ENCODE measurements at regions not wholly inside any gene's neighbourhood (a gene's known extent, or its start where the extent isn't known, plus 50 kb on each side); places are given as distances from the start of the nearest gene placed in this dataset.
"Not testable (repeated sequence)": the region's sequence is repeated elsewhere in the genome, so short reads cannot be mapped to it uniquely, and the experiment has no call there.

GRCh38 chr3:163745204-163745603 lies 1333.1 kb downstream of the SI start:
- H3K27ac Mint-ChIP-seq: no peak overlapping the region
- peaks cover 10% of the 10 kb centered on the region for H3K9me3 Mint-ChIP-seq
- no peaks in the 10 kb centered on the region for H3K36me3 Mint-ChIP-seq (ENCODE audit: low read depth)
- no peak for DNase-seq
- H3K4me1 Mint-ChIP-seq: no peaks in the 10 kb centered on the region
- H3K27me3 Mint-ChIP-seq: no peaks in the 10 kb centered on the region
- no peak overlapping the region for H3K4me3 Mint-ChIP-seq
- CTCF ChIA-PET: interaction anchor here (0.7 kb wide), 1 partner anchor 243 kb away, joined by 3 read pairs; no protein-coding TSS in a partner anchor
- POLR2A ChIA-PET: no interaction called here

GRCh38 chr3:163735394-163735793 lies 1342.9 kb downstream of the SI start:
- Mint-ChIP-seq H3K9me3 (peaks cover 12% of the 10 kb centered on the region), H3K27ac (no peak overlapping the region), H3K4me3 (no peak overlapping the region), H3K27me3 (no peaks in the 10 kb centered on the region), H3K36me3 (ENCODE audit: low read depth) (no peaks in the 10 kb centered on the region), H3K4me1 (no peaks in the 10 kb centered on the region)
- no peak for DNase-seq
- ChIA-PET CTCF (no interaction called here), POLR2A (no interaction called here)

DNA sequence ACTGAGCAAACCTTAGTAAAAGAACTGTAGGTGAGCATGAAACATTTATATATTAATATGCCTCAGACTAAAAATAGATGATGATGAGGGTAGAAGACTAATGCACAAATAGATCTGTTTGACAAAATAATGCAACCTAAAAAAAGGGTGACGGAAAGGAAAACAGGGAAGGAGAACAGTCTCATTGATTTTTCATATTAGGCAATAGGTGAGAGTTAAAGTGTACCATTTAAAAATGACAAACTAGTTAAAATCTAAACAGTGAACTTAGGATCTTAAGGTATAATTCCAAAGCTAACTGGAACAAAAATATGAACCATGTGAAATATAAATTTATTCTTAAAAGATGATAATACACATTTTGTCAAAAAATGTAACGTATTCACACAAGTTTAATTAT lies 1347.6 kb downstream of the SI start:
- no peaks in the 10 kb centered on the region for H3K9me3 Mint-ChIP-seq
- H3K27me3 Mint-ChIP-seq: no peaks in the 10 kb centered on the region
- DNase-seq: no peak
- H3K27ac Mint-ChIP-seq: no peak overlapping the region
- no peaks in the 10 kb centered on the region for H3K4me1 Mint-ChIP-seq
- CTCF ChIA-PET: no interaction called here
- POLR2A ChIA-PET: no interaction called here
- H3K36me3 Mint-ChIP-seq (ENCODE audit: low read depth): no peaks in the 10 kb centered on the region
- H3K4me3 Mint-ChIP-seq: no peak overlapping the region

DNA sequence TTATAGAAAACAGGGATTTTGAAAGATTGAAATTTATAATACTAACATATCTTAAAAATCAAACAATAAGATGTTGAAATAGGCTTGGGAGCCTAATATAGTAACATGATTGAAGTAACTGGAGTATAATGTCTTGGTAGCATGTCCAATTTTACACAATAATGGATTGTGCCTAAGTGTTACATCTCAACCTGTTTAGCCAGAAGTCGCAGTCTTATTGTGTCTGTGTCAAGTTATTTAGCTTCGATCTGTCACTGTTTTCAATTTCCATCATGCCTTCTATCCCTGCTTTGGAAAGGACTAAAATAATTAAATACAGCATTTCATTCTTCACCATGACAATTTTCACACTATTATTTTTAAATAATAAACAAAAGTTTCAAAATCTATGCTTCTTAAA lies 1352.2 kb downstream of the SI start:
- Mint-ChIP-seq H3K27me3 (no peaks in the 10 kb centered on the region), H3K4me1 (no peaks in the 10 kb centered on the region), H3K4me3 (no peak overlapping the region), H3K9me3 (peaks cover 4% of the 10 kb centered on the region), H3K36me3 (ENCODE audit: low read depth) (no peaks in the 10 kb centered on the region), H3K27ac (no peak overlapping the region)
- POLR2A ChIA-PET: no interaction called here
- CTCF ChIA-PET: no interaction called here
- DNase-seq: no peak

DNA sequence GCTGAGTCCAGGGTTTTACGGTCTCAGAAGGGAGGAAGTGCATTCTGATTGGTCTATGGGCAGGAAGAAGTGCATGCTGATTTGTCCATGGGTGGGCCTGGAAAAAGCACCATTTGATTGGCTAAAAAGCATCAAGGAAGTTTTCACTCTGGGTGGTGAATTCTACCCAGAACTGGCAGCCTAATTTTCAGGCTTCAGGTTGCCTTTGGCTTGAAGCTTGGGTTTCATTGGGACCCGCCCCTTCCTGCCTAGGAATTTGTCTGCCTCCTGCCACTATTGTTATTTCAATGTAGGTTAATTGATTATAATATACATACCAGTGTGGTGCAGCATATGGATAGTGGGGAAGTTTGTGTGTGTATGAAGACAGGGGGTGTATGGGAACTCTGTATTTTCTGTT lies 1355.9 kb downstream of the SI start:
- CTCF ChIA-PET: no interaction called here
- H3K4me3 Mint-ChIP-seq: no peak overlapping the region
- peaks cover 10% of the 10 kb centered on the region for H3K9me3 Mint-ChIP-seq
- DNase-seq: no peak
- H3K36me3 Mint-ChIP-seq (ENCODE audit: low read depth): no peaks in the 10 kb centered on the region
- no peaks in the 10 kb centered on the region for H3K27me3 Mint-ChIP-seq
- no peak overlapping the region for H3K27ac Mint-ChIP-seq
- POLR2A ChIA-PET: no interaction called here
- no peaks in the 10 kb centered on the region for H3K4me1 Mint-ChIP-seq

DNA sequence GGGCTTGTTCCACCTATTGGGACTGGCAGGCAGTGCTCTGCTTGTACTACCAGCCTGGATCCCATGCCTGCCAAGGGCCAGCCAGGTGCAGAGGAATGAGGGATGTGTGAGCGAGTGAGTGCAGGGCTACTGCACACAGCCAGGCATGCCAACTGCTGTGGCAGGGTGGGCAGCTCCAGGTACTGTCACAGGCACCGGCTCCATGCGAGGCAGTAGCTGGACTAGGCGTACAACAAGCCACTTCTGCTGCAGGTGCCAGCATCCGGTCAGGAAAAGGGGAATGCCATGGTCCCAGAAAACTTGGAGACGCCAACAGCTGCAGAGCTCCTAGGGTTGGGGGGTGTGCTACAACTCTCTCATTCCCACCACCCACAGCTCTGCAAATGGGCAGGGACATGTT lies 1356.7 kb downstream of the SI start:
- H3K36me3 Mint-ChIP-seq (ENCODE audit: low read depth): no peaks in the 10 kb centered on the region
- DNase-seq: no peak
- ChIA-PET POLR2A (no interaction called here), CTCF (no interaction called here)
- no peaks in the 10 kb centered on the region for H3K27me3 Mint-ChIP-seq
- no peaks in the 10 kb centered on the region for H3K4me1 Mint-ChIP-seq
- no peak overlapping the region for H3K4me3 Mint-ChIP-seq
- peaks cover 10% of the 10 kb centered on the region for H3K9me3 Mint-ChIP-seq
- no peak overlapping the region for H3K27ac Mint-ChIP-seq

DNA sequence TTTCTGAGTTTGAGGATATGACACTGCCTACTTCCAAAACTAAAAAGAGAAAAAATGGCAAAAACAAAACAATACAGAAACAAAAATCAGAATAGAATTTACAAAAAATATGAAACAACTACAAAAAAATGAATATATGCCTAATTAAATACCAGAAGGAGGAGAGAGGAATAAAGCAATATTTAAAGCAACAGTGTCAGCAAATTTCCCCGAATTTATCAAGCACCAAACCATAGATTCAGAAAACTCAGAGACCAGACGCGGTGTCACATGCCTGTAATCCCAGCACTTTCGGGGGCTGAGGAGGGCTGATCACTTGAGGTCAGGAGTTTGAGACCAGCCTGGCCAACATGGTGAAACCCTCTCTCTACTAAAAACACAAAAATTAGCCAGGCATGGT lies 1360.9 kb downstream of the SI start:
- POLR2A ChIA-PET: no interaction called here
- H3K27me3 Mint-ChIP-seq: no peaks in the 10 kb centered on the region
- no peaks in the 10 kb centered on the region for H3K4me1 Mint-ChIP-seq
- CTCF ChIA-PET: no interaction called here
- H3K27ac Mint-ChIP-seq: no peak overlapping the region
- no peak overlapping the region for H3K4me3 Mint-ChIP-seq
- no peaks in the 10 kb centered on the region for H3K36me3 Mint-ChIP-seq (ENCODE audit: low read depth)
- H3K9me3 Mint-ChIP-seq: peaks cover 8% of the 10 kb centered on the region
- no peak for DNase-seq

DNA sequence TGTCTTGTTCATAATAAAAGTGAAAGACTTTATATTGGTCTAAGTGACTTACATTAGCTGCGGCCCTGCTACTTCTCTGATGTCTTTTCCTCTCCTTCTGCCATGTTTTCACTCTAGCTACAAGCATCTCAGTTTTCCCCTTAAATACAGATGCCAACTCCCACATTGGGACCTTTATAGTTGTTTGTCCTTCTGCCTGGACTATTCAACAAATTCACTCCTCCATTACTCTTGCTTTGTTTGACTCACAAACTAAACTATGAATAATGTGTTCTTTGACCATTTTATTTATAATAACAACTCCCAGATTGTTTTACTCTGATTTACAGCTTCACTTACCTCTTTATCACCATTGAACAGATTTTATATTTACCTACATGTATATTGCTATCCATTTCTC lies 1369.9 kb downstream of the SI start:
- POLR2A ChIA-PET: no interaction called here
- no peaks in the 10 kb centered on the region for H3K36me3 Mint-ChIP-seq (ENCODE audit: low read depth)

DNA sequence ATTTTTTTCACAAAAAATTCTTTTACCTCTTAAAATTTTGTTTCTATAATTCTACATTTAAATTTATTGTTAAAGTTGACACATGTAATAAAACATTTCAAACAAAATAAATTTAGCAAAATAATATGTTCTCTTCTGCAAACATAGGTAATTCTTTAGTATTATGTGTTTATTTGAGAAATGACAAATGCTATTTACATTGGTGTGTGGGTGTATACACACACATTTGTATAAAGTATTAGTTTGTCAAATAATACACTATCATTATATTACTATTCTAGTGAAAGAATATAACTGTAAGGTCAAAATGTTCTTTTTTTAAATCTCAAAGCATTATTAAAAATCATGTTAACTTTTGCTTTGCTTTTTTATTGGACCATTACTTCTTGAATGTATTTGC lies 1370.6 kb downstream of the SI start:
- POLR2A ChIA-PET: no interaction called here
- no peaks in the 10 kb centered on the region for H3K4me1 Mint-ChIP-seq
- H3K9me3 Mint-ChIP-seq: peaks cover 2% of the 10 kb centered on the region
- H3K27ac Mint-ChIP-seq: no peak overlapping the region
- CTCF ChIA-PET: no interaction called here
- no peaks in the 10 kb centered on the region for H3K27me3 Mint-ChIP-seq
- no peak for DNase-seq
- no peak overlapping the region for H3K4me3 Mint-ChIP-seq
- no peaks in the 10 kb centered on the region for H3K36me3 Mint-ChIP-seq (ENCODE audit: low read depth)

More for the DNA sequence above, 1369.9 kb downstream of the SI start:
- no peaks in the 10 kb centered on the region for H3K27me3 Mint-ChIP-seq
- CTCF ChIA-PET: no interaction called here
- no peak for DNase-seq
- H3K9me3 Mint-ChIP-seq: peaks cover 2% of the 10 kb centered on the region
- H3K27ac Mint-ChIP-seq: no peak overlapping the region
- no peak overlapping the region for H3K4me3 Mint-ChIP-seq
- H3K4me1 Mint-ChIP-seq: no peaks in the 10 kb centered on the region

- DNase-seq; H3K27ac Mint-ChIP-seq; H3K36me3 Mint-ChIP-seq (ENCODE audit: low read depth); H3K27me3 Mint-ChIP-seq; H3K4me3 Mint-ChIP-seq; H3K4me1 Mint-ChIP-seq; POLR2A ChIA-PET: not testable (repeated sequence)
- peaks cover 12% of the 10 kb centered on the region for H3K9me3 Mint-ChIP-seq
- CTCF ChIA-PET: interaction anchor here (1.0 kb wide), 1 partner anchor 9 kb away, joined by 3 read pairs; no protein-coding TSS in a partner anchor
Measured at GRCh38 chr3:163698221-163698620, 1380.1 kb downstream of the SI start.

DNA sequence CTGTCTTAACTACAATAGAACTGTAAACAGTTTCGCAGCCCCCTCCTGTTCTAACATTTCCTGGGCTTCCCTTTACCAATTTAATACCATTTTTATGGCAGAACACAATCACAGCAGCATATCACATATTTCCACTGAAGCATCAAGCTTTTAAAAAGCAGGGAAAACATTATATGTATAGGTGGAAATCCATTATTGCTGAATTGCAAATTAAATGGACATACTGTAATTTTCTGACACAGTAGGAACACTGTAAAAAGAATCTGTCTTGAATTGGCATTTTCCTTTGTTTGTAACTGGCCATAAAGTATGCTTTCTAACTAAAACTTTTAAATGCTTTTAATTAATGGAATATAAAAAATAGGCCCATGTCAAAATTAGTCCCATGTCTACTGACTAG lies 1385.8 kb downstream of the SI start:
- Mint-ChIP-seq H3K27ac (no peak overlapping the region), H3K9me3 (peaks cover 13% of the 10 kb centered on the region), H3K36me3 (ENCODE audit: low read depth) (no peaks in the 10 kb centered on the region), H3K4me1 (no peaks in the 10 kb centered on the region), H3K4me3 (no peak overlapping the region), H3K27me3 (no peaks in the 10 kb centered on the region)
- POLR2A ChIA-PET: no interaction called here
- no peak for DNase-seq
- CTCF ChIA-PET: no interaction called here

DNA sequence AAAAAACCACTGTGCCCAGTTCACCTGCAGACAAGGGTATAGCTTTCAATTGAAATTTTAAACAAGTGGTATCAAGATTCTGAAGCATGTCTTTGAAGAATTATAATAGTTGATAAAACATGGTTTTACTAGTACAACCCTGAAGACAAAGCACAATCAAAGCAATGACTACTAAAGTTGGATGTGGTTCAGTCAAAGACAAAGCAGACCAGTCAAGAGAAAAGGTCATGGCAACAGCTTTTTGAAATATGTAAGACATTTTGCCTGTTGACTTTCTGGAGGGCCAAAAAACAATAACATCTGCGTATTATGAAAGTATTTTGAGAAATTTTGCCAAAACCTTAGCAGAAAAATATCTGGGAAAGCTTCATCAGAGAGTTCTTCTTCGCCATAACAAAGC lies 1393.6 kb downstream of the SI start:
- DNase-seq: no peak
- peaks cover 3% of the 10 kb centered on the region for H3K9me3 Mint-ChIP-seq
- H3K4me3 Mint-ChIP-seq: no peak overlapping the region
- H3K4me1 Mint-ChIP-seq: no peaks in the 10 kb centered on the region
- H3K27me3 Mint-ChIP-seq: no peaks in the 10 kb centered on the region
- POLR2A ChIA-PET: no interaction called here
- no peak overlapping the region for H3K27ac Mint-ChIP-seq
- CTCF ChIA-PET: no interaction called here
- H3K36me3 Mint-ChIP-seq (ENCODE audit: low read depth): no peaks in the 10 kb centered on the region

DNA sequence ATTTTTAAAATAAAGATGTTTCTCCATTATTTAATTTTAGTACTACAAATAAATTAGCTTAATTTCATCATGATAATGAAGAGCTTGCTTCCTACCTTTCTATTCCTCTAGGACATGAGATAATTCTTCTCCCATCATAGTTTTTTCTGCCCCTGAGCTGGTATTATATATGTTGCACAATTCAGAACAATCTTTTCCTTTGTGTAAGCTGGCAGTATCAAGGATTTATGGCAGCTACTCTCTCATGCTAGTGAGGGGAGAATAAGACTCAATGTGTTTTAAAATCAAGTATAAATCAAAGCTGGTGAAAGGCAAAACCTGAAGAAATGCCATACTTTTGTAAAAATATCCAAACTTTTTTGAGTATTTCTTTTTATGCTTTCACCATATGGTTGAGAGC lies 1405.3 kb downstream of the SI start:
- Mint-ChIP-seq H3K4me1 (no peaks in the 10 kb centered on the region), H3K9me3 (peaks cover 4% of the 10 kb centered on the region), H3K27me3 (no peaks in the 10 kb centered on the region), H3K27ac (no peak overlapping the region), H3K4me3 (no peak overlapping the region), H3K36me3 (ENCODE audit: low read depth) (no peaks in the 10 kb centered on the region)
- ChIA-PET CTCF (no interaction called here), POLR2A (no interaction called here)
- no peak for DNase-seq

GRCh38 chr3:163671201-163671600 lies 1407.1 kb downstream of the SI start:
- DNase-seq: no peak
- Mint-ChIP-seq H3K27me3 (no peaks in the 10 kb centered on the region), H3K4me1 (no peaks in the 10 kb centered on the region), H3K36me3 (ENCODE audit: low read depth) (no peaks in the 10 kb centered on the region), H3K9me3 (peaks cover 4% of the 10 kb centered on the region), H3K27ac (no peak overlapping the region), H3K4me3 (no peak overlapping the region)
- ChIA-PET POLR2A (no interaction called here), CTCF (no interaction called here)

DNA sequence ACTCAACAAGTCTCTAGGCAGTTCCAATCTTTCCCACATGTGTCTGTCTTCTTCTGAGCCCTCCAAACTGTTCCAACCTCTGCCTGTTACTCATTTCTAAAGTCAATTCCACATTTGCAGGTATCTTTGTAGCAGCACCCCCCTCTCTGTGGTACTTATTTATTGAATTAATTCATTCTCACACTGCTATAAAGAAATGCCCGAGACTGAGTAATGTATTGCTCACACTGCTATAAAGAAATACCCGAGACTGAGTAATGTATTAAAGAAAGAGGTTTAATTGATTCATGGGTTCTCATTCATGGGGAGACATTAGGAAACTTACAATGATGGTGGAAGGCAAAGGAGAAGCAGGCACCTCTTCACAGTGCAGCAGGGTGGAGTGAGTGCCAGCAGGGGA lies 1413.8 kb downstream of the SI start:
- Mint-ChIP-seq H3K27ac (no peak overlapping the region), H3K27me3 (no peaks in the 10 kb centered on the region), H3K4me1 (no peaks in the 10 kb centered on the region), H3K4me3 (no peak overlapping the region), H3K36me3 (ENCODE audit: low read depth) (no peaks in the 10 kb centered on the region), H3K9me3 (peaks cover 14% of the 10 kb centered on the region)
- no peak for DNase-seq
- ChIA-PET POLR2A (no interaction called here), CTCF (no interaction called here)

All from activated CD4-positive, alpha-beta T cell treated with anti-CD3 and anti-CD28 coated beads, Interleukin-2, amount 10 ng/mL, durations not matched to agents 7 days and 5 days (primary cell).